ENCODE measurements at regions not wholly inside any gene's neighbourhood (a gene's known extent, or its start where the extent isn't known, plus 50 kb on each side); places are given as distances from the start of the nearest gene placed in this dataset.
"Not testable (repeated sequence)": the region's sequence is repeated elsewhere in the genome, so short reads cannot be mapped to it uniquely, and the experiment has no call there.

GRCh38 chr5:2151301-2151888 lies 268.7 kb upstream of the IRX4 start:
- H3K27me3 Mint-ChIP-seq (ENCODE audit: unreplicated experiment); H3K36me3 Mint-ChIP-seq (ENCODE audit: unreplicated experiment); DNase-seq: not testable (repeated sequence)
- Mint-ChIP-seq H3K9me3 (ENCODE audit: unreplicated experiment) (peaks cover 19% of the 10 kb centered on the region), H3K4me1 (ENCODE audit: low read depth, unreplicated experiment) (peaks cover 21% of the 10 kb centered on the region), H3K4me3 (ENCODE audit: unreplicated experiment) (peak overlapping the region; percentile 11), H3K27ac (ENCODE audit: unreplicated experiment) (peak overlapping the region; percentile 77)
- TF ChIP-seq CTCF (IDR thresholded peaks at IDR 0.05; ENCODE audit: partially characterized antibody, unreplicated experiment): peak; percentile 79

GRCh38 chr5:2149195-2149539 lies 266.4 kb upstream of the IRX4 start:
- Mint-ChIP-seq H3K9me3 (ENCODE audit: unreplicated experiment) (peaks cover 19% of the 10 kb centered on the region), H3K4me3 (ENCODE audit: unreplicated experiment) (peak overlapping the region; percentile 6), H3K4me1 (ENCODE audit: low read depth, unreplicated experiment) (peaks cover 21% of the 10 kb centered on the region), H3K27ac (ENCODE audit: unreplicated experiment) (peak overlapping the region; percentile 86), H3K27me3 (ENCODE audit: unreplicated experiment) (peaks cover 9% of the 10 kb centered on the region), H3K36me3 (ENCODE audit: unreplicated experiment) (peaks cover 3% of the 10 kb centered on the region)
- peak; percentile 71 for DNase-seq
- no peak for TF ChIP-seq CTCF (IDR thresholded peaks at IDR 0.05; ENCODE audit: partially characterized antibody, unreplicated experiment)

- H3K27ac Mint-ChIP-seq (ENCODE audit: unreplicated experiment): peak overlapping the region; percentile 86
Measured at GRCh38 chr5:2148312-2149194, 265.8 kb upstream of the IRX4 start.

GRCh38 chr5:2147504-2148311 lies 265.0 kb upstream of the IRX4 start:
- DNase-seq: no peak
- Mint-ChIP-seq H3K4me3 (ENCODE audit: unreplicated experiment) (no peak overlapping the region), H3K27me3 (ENCODE audit: unreplicated experiment) (peaks cover 9% of the 10 kb centered on the region), H3K36me3 (ENCODE audit: unreplicated experiment) (peaks cover 3% of the 10 kb centered on the region), H3K27ac (ENCODE audit: unreplicated experiment) (peak overlapping the region; percentile 33), H3K4me1 (ENCODE audit: low read depth, unreplicated experiment) (peaks cover 18% of the 10 kb centered on the region), H3K9me3 (ENCODE audit: unreplicated experiment) (peaks cover 19% of the 10 kb centered on the region)
- TF ChIP-seq CTCF (IDR thresholded peaks at IDR 0.05; ENCODE audit: partially characterized antibody, unreplicated experiment): no peak

More at GRCh38 chr5:2148312-2149194, 265.8 kb upstream of the IRX4 start:
- no peak for DNase-seq
- no peak for TF ChIP-seq CTCF (IDR thresholded peaks at IDR 0.05; ENCODE audit: partially characterized antibody, unreplicated experiment)
- H3K9me3 Mint-ChIP-seq (ENCODE audit: unreplicated experiment): peaks cover 19% of the 10 kb centered on the region
- H3K27me3 Mint-ChIP-seq (ENCODE audit: unreplicated experiment): peaks cover 9% of the 10 kb centered on the region
- peaks cover 20% of the 10 kb centered on the region for H3K4me1 Mint-ChIP-seq (ENCODE audit: low read depth, unreplicated experiment)
- H3K36me3 Mint-ChIP-seq (ENCODE audit: unreplicated experiment): peaks cover 3% of the 10 kb centered on the region
- peak overlapping the region; percentile 6 for H3K4me3 Mint-ChIP-seq (ENCODE audit: unreplicated experiment)

Measured in glutamatergic neuron (in vitro differentiated cells).